Gastrocnemius medialis (tissue), 4 donors: ENCODE measurements at regions not wholly inside any gene's neighbourhood (a gene's known extent, or its start where the extent isn't known, plus 50 kb on each side); places are given as distances from the start of the nearest gene placed in this dataset.

Source experiments
- ATAC-seq, 2 donors: fragments of 150-250 bp; one replicate each; pipeline ENCODE4 v1.9.1; 2016
- DNase-seq, 2 donors: peaks; one replicate each; pipeline ENCODE4 v3.0.0-alpha.2; 2019
- H3K27ac ChIP-seq, 4 donors: fragments of 200-600 bp; sonication (generic); 1 replicate in 1 of 4; 2 replicates in 3 of 4; pipeline ENCODE4 v1.5.1; 2016 to 2018; ENCODE audit warnings: mild to moderate bottlenecking in 2 of 4, moderate library complexity in 1 of 4
- H3K27me3 ChIP-seq, 3 donors: fragments of 200-600 bp; sonication (generic) in 2 of 3; 1 replicate in 1 of 3; 2 replicates in 2 of 3; pipeline versions ENCODE4 v1.5.1 to v1.6.0; 2016 to 2019; ENCODE audit warnings: mild to moderate bottlenecking in 1 of 3, moderate library complexity in 1 of 3
- H3K36me3 ChIP-seq, 2 donors: fragments of 200-600 bp; sonication (generic) in 1 of 2; one replicate each; pipeline ENCODE4 v1.5.1; 2017 to 2018
- H3K4me1 ChIP-seq, 2 donors: fragments of 200-600 bp; sonication (generic) in 1 of 2; one replicate each; pipeline ENCODE4 v1.5.1; 2016 to 2017; ENCODE audit warnings: mild to moderate bottlenecking in 2 of 2
- H3K4me3 ChIP-seq, 4 donors: fragments of 200-600 bp; sonication (generic) in 3 of 4; 1 replicate in 1 of 4; 2 replicates in 3 of 4; pipeline ENCODE4 v1.5.1; 2016 to 2019; ENCODE audit warnings: mild to moderate bottlenecking in 2 of 4
- H3K9me3 ChIP-seq, 3 donors: fragments of 200-600 bp; sonication (generic) in 2 of 3; 1 replicate in 1 of 3; 2 replicates in 2 of 3; pipeline ENCODE4 v1.5.1; 2016 to 2019
- CTCF ChIP-seq, 5 experiments: fragments of 450-650 bp in 3 of 5; fragments of 200-600 bp in 2 of 5; sonication (generic) in 2 of 5; IDR thresholded peaks in 4 of 5; conservative IDR thresholded peaks in 1 of 5; 1 replicate in 4 of 5; 2 replicates in 1 of 5; pipeline ENCODE4 v1.5.1; 2016 to 2019; ENCODE audit warnings: antibody characterized with exemption in 5 of 5, mild to moderate bottlenecking in 3 of 5, moderate library complexity in 3 of 5
- POLR2A ChIP-seq, 2 donors: fragments of 450-650 bp; IDR thresholded peaks; one replicate each; pipeline ENCODE4 v1.6.1; 2017; ENCODE audit warnings: antibody characterized with exemption in 2 of 2, mild to moderate bottlenecking in 2 of 2, moderate library complexity in 2 of 2
- in situ Hi-C, 4 donors: fragments of 200-750 bp; cut with MboI; loops; one replicate each; pipeline versions ENCODE4 v1.15.0 to v1.8.0; 2017; ENCODE audit warnings: low sequenced_read_pairs in 4 of 4
- intact Hi-C: fragments of 100-400 bp; cut with DNase I; formaldehyde crosslinking; loops from one replicate; pipeline ENCODE4 v1.15.1; 2023; ENCODE audit warnings: low total_unique reads

- intact Hi-C loops = no loop called here
- in situ Hi-C loops = no loop called here
- H3K9me3 ChIP-seq = no peaks in the 10 kb centered on the region
- no peaks in the 10 kb centered on the region for H3K27me3 ChIP-seq
- H3K36me3 ChIP-seq = no peaks in the 10 kb centered on the region
- no peaks in the 10 kb centered on the region for H3K4me1 ChIP-seq
- no peak for TF ChIP-seq POLR2A (IDR thresholded peaks at IDR 0.05)
- TF ChIP-seq CTCF (IDR thresholded peaks at IDR 0.05 in 4 of 5, conservative IDR thresholded peaks at IDR 0.05 in 1 of 5) = no peak
- H3K27ac ChIP-seq = no peak overlapping the region
- no peak for DNase-seq
- no peak for ATAC-seq
- H3K4me3 ChIP-seq = no peak overlapping the region
Observed at GRCh38 chr2:122758967-122759366, 1003.5 kb downstream of the TSN start.

GRCh38 chr2:122764014-122764413, 1008.6 kb downstream of the TSN start:
- no peak overlapping the region for H3K27ac ChIP-seq
- H3K27me3 ChIP-seq = no peaks in the 10 kb centered on the region
- no peak for ATAC-seq
- in situ Hi-C loops (no loop called here), intact Hi-C loops (no loop called here)
- no peak for DNase-seq
- H3K9me3 ChIP-seq = no peaks in the 10 kb centered on the region
- no peak for TF ChIP-seq CTCF (IDR thresholded peaks at IDR 0.05 in 4 of 5, conservative IDR thresholded peaks at IDR 0.05 in 1 of 5)
- TF ChIP-seq POLR2A (IDR thresholded peaks at IDR 0.05) = no peak
- no peak overlapping the region for H3K4me3 ChIP-seq
- H3K36me3 ChIP-seq = no peaks in the 10 kb centered on the region
- no peaks in the 10 kb centered on the region for H3K4me1 ChIP-seq

GRCh38 chr2:122780251-122780650, 1024.8 kb downstream of the TSN start:
- TF ChIP-seq CTCF (IDR thresholded peaks at IDR 0.05 in 4 of 5, conservative IDR thresholded peaks at IDR 0.05 in 1 of 5) (no peak), POLR2A (IDR thresholded peaks at IDR 0.05) (no peak)
- H3K36me3 ChIP-seq = no peaks in the 10 kb centered on the region
- in situ Hi-C loops (no loop called here), intact Hi-C loops (no loop called here)
- no peaks in the 10 kb centered on the region for H3K27me3 ChIP-seq
- H3K4me3 ChIP-seq = no peak overlapping the region
- DNase-seq (no peak), ATAC-seq (no peak)
- no peak overlapping the region for H3K27ac ChIP-seq
- no peaks in the 10 kb centered on the region for H3K9me3 ChIP-seq
- no peaks in the 10 kb centered on the region for H3K4me1 ChIP-seq

GRCh38 chr2:122794100-122794499, 1038.6 kb downstream of the TSN start:
- H3K36me3 ChIP-seq = no peaks in the 10 kb centered on the region
- no peaks in the 10 kb centered on the region for H3K4me1 ChIP-seq
- H3K27me3 ChIP-seq = no peaks in the 10 kb centered on the region
- no peak overlapping the region for H3K4me3 ChIP-seq
- ATAC-seq = no peak
- TF ChIP-seq POLR2A (IDR thresholded peaks at IDR 0.05) (no peak), CTCF (IDR thresholded peaks at IDR 0.05 in 4 of 5, conservative IDR thresholded peaks at IDR 0.05 in 1 of 5) (no peak)
- no peak overlapping the region for H3K27ac ChIP-seq
- intact Hi-C loops = no loop called here
- DNase-seq = no peak
- H3K9me3 ChIP-seq = no peaks in the 10 kb centered on the region
- in situ Hi-C loops = no loop called here

GRCh38 chr2:122795763-122796162, 1040.3 kb downstream of the TSN start:
- Histone ChIP-seq H3K36me3 (no peaks in the 10 kb centered on the region), H3K9me3 (no peaks in the 10 kb centered on the region), H3K4me1 (no peaks in the 10 kb centered on the region), H3K27ac (no peak overlapping the region), H3K27me3 (no peaks in the 10 kb centered on the region), H3K4me3 (no peak overlapping the region)
- in situ Hi-C loops (no loop called here), intact Hi-C loops (no loop called here)
- TF ChIP-seq CTCF (IDR thresholded peaks at IDR 0.05 in 4 of 5, conservative IDR thresholded peaks at IDR 0.05 in 1 of 5) = no peak
- no peak for ATAC-seq
- DNase-seq = no peak
